ENCODE measurements at regions not wholly inside any gene's neighbourhood (a gene's known extent, or its start where the extent isn't known, plus 50 kb on each side); places are given as distances from the start of the nearest gene placed in this dataset.

GRCh38 chr4:152089584-152089983 lies 328.8 kb upstream of the GATB start:
- no peaks in the 10 kb centered on the region for H3K9me3 ChIP-seq
- H3K4me3 ChIP-seq = no peak overlapping the region
- no peak overlapping the region for H3K27ac ChIP-seq
- intact Hi-C loops (cut with DNase I) = no loop called here
- no peaks in the 10 kb centered on the region for H3K4me1 ChIP-seq
- no peaks in the 10 kb centered on the region for H3K27me3 ChIP-seq
- no peak for DNase-seq (ENCODE audit: extremely low spot score in 2 of 2)
- H3K36me3 ChIP-seq = no peaks in the 10 kb centered on the region
- no peak for TF ChIP-seq POLR2A (IDR thresholded peaks at IDR 0.05)
- TF ChIP-seq POLR2AphosphoS5 (IDR thresholded peaks at IDR 0.05; ENCODE audit: insufficient read depth in 1 of 2, low read depth in 1 of 2) = no peak
- TF ChIP-seq CTCF (IDR thresholded peaks at IDR 0.05) = no peak

- no peak for DNase-seq (ENCODE audit: extremely low spot score in 2 of 2)
- intact Hi-C loops (cut with DNase I) = no loop called here
- Histone ChIP-seq H3K27me3 (no peaks in the 10 kb centered on the region), H3K9me3 (no peaks in the 10 kb centered on the region), H3K36me3 (no peaks in the 10 kb centered on the region), H3K4me1 (no peaks in the 10 kb centered on the region), H3K4me3 (no peak overlapping the region), H3K27ac (no peak overlapping the region)
- TF ChIP-seq POLR2AphosphoS5 (IDR thresholded peaks at IDR 0.05; ENCODE audit: insufficient read depth in 1 of 2, low read depth in 1 of 2) (no peak), POLR2A (IDR thresholded peaks at IDR 0.05) (no peak), CTCF (IDR thresholded peaks at IDR 0.05) (no peak)
Measured at GRCh38 chr4:152087335-152087734, 326.5 kb upstream of the GATB start.

- Histone ChIP-seq H3K27me3 (no peaks in the 10 kb centered on the region), H3K27ac (no peak overlapping the region), H3K36me3 (no peaks in the 10 kb centered on the region), H3K4me3 (no peak overlapping the region), H3K9me3 (no peaks in the 10 kb centered on the region), H3K4me1 (no peaks in the 10 kb centered on the region)
- TF ChIP-seq POLR2AphosphoS5 (IDR thresholded peaks at IDR 0.05; ENCODE audit: insufficient read depth in 1 of 2, low read depth in 1 of 2) (no peak), POLR2A (IDR thresholded peaks at IDR 0.05) (no peak), CTCF (IDR thresholded peaks at IDR 0.05) (no peak)
- intact Hi-C loops (cut with DNase I) = no loop called here
- no peak for DNase-seq (ENCODE audit: extremely low spot score in 2 of 2)
Measured at GRCh38 chr4:152085657-152086056, 324.9 kb upstream of the GATB start.

GRCh38 chr4:152083338-152083737 lies 322.5 kb upstream of the GATB start:
- H3K27me3 ChIP-seq = no peaks in the 10 kb centered on the region
- intact Hi-C loops (cut with DNase I) = no loop called here
- H3K27ac ChIP-seq = no peak overlapping the region
- DNase-seq (ENCODE audit: extremely low spot score in 2 of 2) = no peak
- no peaks in the 10 kb centered on the region for H3K4me1 ChIP-seq
- TF ChIP-seq POLR2A (IDR thresholded peaks at IDR 0.05) (no peak), POLR2AphosphoS5 (IDR thresholded peaks at IDR 0.05; ENCODE audit: insufficient read depth in 1 of 2, low read depth in 1 of 2) (no peak), CTCF (IDR thresholded peaks at IDR 0.05) (no peak)
- no peaks in the 10 kb centered on the region for H3K9me3 ChIP-seq
- no peak overlapping the region for H3K4me3 ChIP-seq
- H3K36me3 ChIP-seq = no peaks in the 10 kb centered on the region

GRCh38 chr4:152081024-152081423 lies 320.2 kb upstream of the GATB start:
- no peaks in the 10 kb centered on the region for H3K36me3 ChIP-seq
- no peak overlapping the region for H3K4me3 ChIP-seq
- intact Hi-C loops (cut with DNase I) = no loop called here
- no peaks in the 10 kb centered on the region for H3K27me3 ChIP-seq
- TF ChIP-seq POLR2AphosphoS5 (IDR thresholded peaks at IDR 0.05; ENCODE audit: insufficient read depth in 1 of 2, low read depth in 1 of 2) (no peak), CTCF (IDR thresholded peaks at IDR 0.05) (no peak), POLR2A (IDR thresholded peaks at IDR 0.05) (no peak)
- no peaks in the 10 kb centered on the region for H3K9me3 ChIP-seq
- no peak overlapping the region for H3K27ac ChIP-seq
- H3K4me1 ChIP-seq = no peaks in the 10 kb centered on the region
- DNase-seq (ENCODE audit: extremely low spot score in 2 of 2) = peak in 1 of 2 donors; percentile 37

Data from vagina (tissue), 2 donors.